ENCODE measurements at regions not wholly inside any gene's neighbourhood (a gene's known extent, or its start where the extent isn't known, plus 50 kb on each side); places are given as distances from the start of the nearest gene placed in this dataset.

GRCh38 chr13:74687442-74688182, 553.4 kb upstream of the KLF12 start:
- no peak for TF ChIP-seq CTCF (IDR thresholded peaks at IDR 0.05; ENCODE audit: low read length)
- no peak for TF ChIP-seq EZH2 (IDR thresholded peaks at IDR 0.05; ENCODE audit: borderline replicate concordance, low read length)

All from OCI-LY1 (cell line).